ENCODE measurements at regions not wholly inside any gene's neighbourhood (a gene's known extent, or its start where the extent isn't known, plus 50 kb on each side); places are given as distances from the start of the nearest gene placed in this dataset.

GRCh38 chr4:131547506-131547981, 1601.5 kb upstream of the PCDH10 start:
- TF ChIP-seq POLR2A (IDR thresholded peaks at IDR 0.05) = no peak
- TF ChIP-seq, protein P1, sequence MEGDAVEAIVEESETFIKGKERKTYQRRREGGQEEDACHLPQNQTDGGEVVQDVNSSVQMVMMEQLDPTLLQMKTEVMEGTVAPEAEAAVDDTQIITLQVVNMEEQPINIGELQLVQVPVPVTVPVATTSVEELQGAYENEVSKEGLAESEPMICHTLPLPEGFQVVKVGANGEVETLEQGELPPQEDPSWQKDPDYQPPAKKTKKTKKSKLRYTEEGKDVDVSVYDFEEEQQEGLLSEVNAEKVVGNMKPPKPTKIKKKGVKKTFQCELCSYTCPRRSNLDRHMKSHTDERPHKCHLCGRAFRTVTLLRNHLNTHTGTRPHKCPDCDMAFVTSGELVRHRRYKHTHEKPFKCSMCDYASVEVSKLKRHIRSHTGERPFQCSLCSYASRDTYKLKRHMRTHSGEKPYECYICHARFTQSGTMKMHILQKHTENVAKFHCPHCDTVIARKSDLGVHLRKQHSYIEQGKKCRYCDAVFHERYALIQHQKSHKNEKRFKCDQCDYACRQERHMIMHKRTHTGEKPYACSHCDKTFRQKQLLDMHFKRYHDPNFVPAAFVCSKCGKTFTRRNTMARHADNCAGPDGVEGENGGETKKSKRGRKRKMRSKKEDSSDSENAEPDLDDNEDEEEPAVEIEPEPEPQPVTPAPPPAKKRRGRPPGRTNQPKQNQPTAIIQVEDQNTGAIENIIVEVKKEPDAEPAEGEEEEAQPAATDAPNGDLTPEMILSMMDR (IDR thresholded peaks at IDR 0.05) = no peak
- no peaks in the 10 kb centered on the region for H3K36me3 ChIP-seq
- no peak overlapping the region for H3K27ac ChIP-seq
- intact Hi-C loops (cut with DNase I) = no loop called here
- no peaks in the 10 kb centered on the region for H3K4me1 ChIP-seq
- H3K9me3 ChIP-seq = no peaks in the 10 kb centered on the region
- H3K4me3 ChIP-seq = no peak overlapping the region
- no peaks in the 10 kb centered on the region for H3K27me3 ChIP-seq
- DNase-seq (ENCODE audit: extremely low spot score in 2 of 2) = no peak

DNA sequence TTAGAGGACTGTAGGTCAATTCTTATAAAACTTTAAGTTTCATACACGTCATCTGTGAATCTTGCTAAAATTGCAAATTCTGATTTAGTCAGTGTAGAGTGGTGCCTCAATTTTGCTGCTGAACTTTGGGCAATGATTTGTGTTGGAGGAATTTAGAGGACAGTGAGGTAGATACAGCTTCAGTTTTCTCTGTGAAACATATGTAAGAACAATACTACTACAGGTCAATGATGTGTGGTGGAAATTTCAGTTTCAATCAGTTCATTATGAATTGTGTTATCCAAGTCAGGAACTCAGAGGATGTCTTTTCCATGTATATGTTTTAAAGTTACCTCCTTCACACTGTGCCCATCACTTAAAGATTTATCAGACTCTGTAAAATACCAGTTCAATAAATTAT, 1597.8 kb upstream of the PCDH10 start:
- intact Hi-C loops (cut with DNase I) = no loop called here
- TF ChIP-seq, protein P1 (IDR thresholded peaks at IDR 0.05) = no peak
- no peak for TF ChIP-seq POLR2AphosphoS5 (IDR thresholded peaks at IDR 0.05; ENCODE audit: insufficient read depth in 1 of 2, low read depth in 1 of 2)
- TF ChIP-seq POLR2A (IDR thresholded peaks at IDR 0.05) = no peak
- Histone ChIP-seq H3K9me3 (no peaks in the 10 kb centered on the region), H3K36me3 (no peaks in the 10 kb centered on the region), H3K4me3 (no peak overlapping the region), H3K27me3 (no peaks in the 10 kb centered on the region), H3K27ac (no peak overlapping the region), H3K4me1 (no peaks in the 10 kb centered on the region)
- DNase-seq (ENCODE audit: extremely low spot score in 2 of 2) = no peak

- Histone ChIP-seq H3K27me3 (no peaks in the 10 kb centered on the region), H3K27ac (no peak overlapping the region), H3K4me3 (no peak overlapping the region), H3K4me1 (no peaks in the 10 kb centered on the region), H3K9me3 (no peaks in the 10 kb centered on the region), H3K36me3 (no peaks in the 10 kb centered on the region)
- intact Hi-C loops (cut with DNase I) = no loop called here
- TF ChIP-seq, protein P1 (IDR thresholded peaks at IDR 0.05) = no peak
- TF ChIP-seq POLR2AphosphoS5 (IDR thresholded peaks at IDR 0.05; ENCODE audit: insufficient read depth in 1 of 2, low read depth in 1 of 2) (no peak), POLR2A (IDR thresholded peaks at IDR 0.05) (no peak)
- no peak for DNase-seq (ENCODE audit: extremely low spot score in 2 of 2)
These were observed 1583.1 kb upstream of the PCDH10 start for GRCh38 chr4:131566026-131566425.

GRCh38 chr4:131584587-131584986, 1564.5 kb upstream of the PCDH10 start:
- H3K36me3 ChIP-seq = no peaks in the 10 kb centered on the region
- peak in 1 of 2 donors; percentile 46 for TF ChIP-seq POLR2AphosphoS5 (IDR thresholded peaks at IDR 0.05; ENCODE audit: insufficient read depth in 1 of 2, low read depth in 1 of 2)
- TF ChIP-seq, protein P1 (IDR thresholded peaks at IDR 0.05) = no peak
- no peak for TF ChIP-seq POLR2A (IDR thresholded peaks at IDR 0.05)
- DNase-seq (ENCODE audit: extremely low spot score in 2 of 2) = no peak
- H3K27ac ChIP-seq = no peak overlapping the region
- intact Hi-C loops (cut with DNase I) = no loop called here
- no peaks in the 10 kb centered on the region for H3K9me3 ChIP-seq
- no peaks in the 10 kb centered on the region for H3K4me1 ChIP-seq
- no peak overlapping the region for H3K4me3 ChIP-seq
- H3K27me3 ChIP-seq = no peaks in the 10 kb centered on the region

GRCh38 chr4:131595140-131595539, 1554.0 kb upstream of the PCDH10 start:
- DNase-seq (ENCODE audit: extremely low spot score in 2 of 2) = no peak
- H3K9me3 ChIP-seq = no peaks in the 10 kb centered on the region
- intact Hi-C loops (cut with DNase I) = no loop called here
- H3K4me3 ChIP-seq = no peak overlapping the region
- H3K4me1 ChIP-seq = no peaks in the 10 kb centered on the region
- no peaks in the 10 kb centered on the region for H3K36me3 ChIP-seq
- H3K27ac ChIP-seq = no peak overlapping the region
- H3K27me3 ChIP-seq = no peaks in the 10 kb centered on the region
- TF ChIP-seq, protein P1 (IDR thresholded peaks at IDR 0.05) = no peak
- TF ChIP-seq POLR2AphosphoS5 (IDR thresholded peaks at IDR 0.05; ENCODE audit: insufficient read depth in 1 of 2, low read depth in 1 of 2) (no peak), POLR2A (IDR thresholded peaks at IDR 0.05) (no peak)

Measured in vagina (tissue), 2 donors.